Esophagus muscularis mucosa (tissue), 4 donors: ENCODE measurements at regions not wholly inside any gene's neighbourhood (a gene's known extent, or its start where the extent isn't known, plus 50 kb on each side); places are given as distances from the start of the nearest gene placed in this dataset.

Source experiments
- CTCF ChIP-seq, 3 experiments: fragments of 200-600 bp in 2 of 3; fragments of 450-650 bp in 1 of 3; sonication (generic) in 2 of 3; IDR thresholded peaks; one replicate each; pipeline ENCODE4 v1.5.1; 2017 to 2019; ENCODE audit warnings: antibody characterized with exemption in 3 of 3, mild to moderate bottlenecking in 2 of 3, moderate library complexity in 1 of 3
- EP300 ChIP-seq: sonication (generic); formaldehyde crosslinking; IDR thresholded peaks from one replicate; pipeline ENCODE4 v1.6.1; 2017; ENCODE audit warnings: antibody characterized with exemption
- POLR2A ChIP-seq: fragments of 450-650 bp; IDR thresholded peaks from one replicate; pipeline ENCODE4 v1.6.1; 2017; ENCODE audit warnings: antibody characterized with exemption, moderate library complexity, mild to moderate bottlenecking, low read depth
- POLR2AphosphoS5 ChIP-seq, 2 donors: sonication (generic); formaldehyde crosslinking; IDR thresholded peaks; one replicate each; pipeline ENCODE4 v1.6.1; 2017; ENCODE audit warnings: antibody characterized with exemption in 2 of 2

- TF ChIP-seq EP300: no peak
- no peak for TF ChIP-seq CTCF (IDR thresholded peaks at IDR 0.05)
- no peak for TF ChIP-seq POLR2AphosphoS5 (IDR thresholded peaks at IDR 0.05)
- no peak for TF ChIP-seq POLR2A
Measured at GRCh38 chr1:228867951-228868730, 132.9 kb downstream of the RHOU start.
